WTC11 (cell line): ENCODE measurements at regions not wholly inside any gene's neighbourhood (a gene's known extent, or its start where the extent isn't known, plus 50 kb on each side); places are given as distances from the start of the nearest gene placed in this dataset.

Experiments
- ATAC-seq: fragments of 200-7000 bp; cut with Tn5 transposase; 2 replicates; pipeline ENCODE4 v1.10.0; 2021; ENCODE audit warnings: mild to moderate bottlenecking, moderate library complexity
- CTCF ChIA-PET: fragments of 300-600 bp; sonication (Branson Sonifier 250); formaldehyde crosslinking; loops from one replicate; lab custom pipeline; 2021; ENCODE audit warnings: antibody characterized with exemption; lab: Charles Lee
- POLR2A ChIA-PET: fragments of 350-600 bp; sonication (Branson Sonifier 250); formaldehyde crosslinking; loops from one replicate; lab custom pipeline; 2021; ENCODE audit warnings: antibody characterized with exemption; lab: Charles Lee
- DNase-seq: peaks from one replicate; pipeline ENCODE4 v3.0.0; 2021; ENCODE audit warnings: low spot score
- H3K27ac Mint-ChIP-seq: 2 replicates; pipeline ENCODE4 v1.8.0; 2021; ENCODE audit warnings: mixed read lengths
- H3K27me3 Mint-ChIP-seq: 2 replicates; pipeline ENCODE4 v1.8.0; 2021; ENCODE audit warnings: low read depth, mild to moderate bottlenecking, moderate library complexity, mixed read lengths
- H3K36me3 Mint-ChIP-seq: 2 replicates; pipeline ENCODE4 v1.8.0; 2021; ENCODE audit warnings: mixed read lengths
- H3K4me1 Mint-ChIP-seq: 2 replicates; pipeline ENCODE4 v1.8.0; 2022; ENCODE audit warnings: mixed read lengths
- H3K4me3 Mint-ChIP-seq: 2 replicates; pipeline ENCODE4 v1.8.0; 2021; ENCODE audit warnings: mild to moderate bottlenecking, moderate library complexity, mixed read lengths
- H3K9me3 Mint-ChIP-seq: 2 replicates; pipeline ENCODE4 v1.8.0; 2021; ENCODE audit warnings: mixed read lengths
- ATF1 ChIP-seq: sonication (generic); formaldehyde crosslinking; IDR thresholded peaks from 2 replicates; pipeline ENCODE4 v1.8.1; 2023; ENCODE audit warnings: mild to moderate bottlenecking, moderate library complexity, missing genetic modification reagents
- CBFB ChIP-seq: sonication (generic); formaldehyde crosslinking; IDR thresholded peaks from 2 replicates; pipeline ENCODE4 v1.8.1; 2022; ENCODE audit warnings: mild to moderate bottlenecking, low read depth, missing genetic modification reagents
- E2F1 ChIP-seq: sonication (generic); formaldehyde crosslinking; IDR thresholded peaks from 2 replicates; pipeline ENCODE4 v1.8.0; 2022; ENCODE audit warnings: mild to moderate bottlenecking, missing genetic modification reagents
- E2F5 ChIP-seq: sonication (generic); formaldehyde crosslinking; IDR thresholded peaks from 2 replicates; pipeline ENCODE4 v1.8.1; 2022; ENCODE audit warnings: mild to moderate bottlenecking, moderate library complexity, missing genetic modification reagents
- FOXK1 ChIP-seq: sonication (generic); formaldehyde crosslinking; IDR thresholded peaks from 2 replicates; pipeline ENCODE4 v1.8.0; 2022; ENCODE audit warnings: mild to moderate bottlenecking, moderate library complexity, missing genetic modification reagents
- GABPB1 ChIP-seq: sonication (generic); formaldehyde crosslinking; IDR thresholded peaks from 2 replicates; pipeline ENCODE4 v1.8.1; 2023; ENCODE audit warnings: mild to moderate bottlenecking, missing genetic modification reagents
- IRF2 ChIP-seq: sonication (generic); formaldehyde crosslinking; IDR thresholded peaks from 2 replicates; pipeline ENCODE4 v1.8.0; 2022; ENCODE audit warnings: low read depth, missing genetic modification reagents, borderline replicate concordance
- MXD4 ChIP-seq: fragments of 250-450 bp; sonication (Bioruptor Pico); IDR thresholded peaks from 2 replicates; pipeline ENCODE4 v1.8.0; 2021; ENCODE audit warnings: mild to moderate bottlenecking, moderate library complexity, borderline replicate concordance
- NR3C1 ChIP-seq: sonication (generic); formaldehyde crosslinking; conservative IDR thresholded peaks from 2 replicates; pipeline ENCODE4 v1.8.1; 2023; ENCODE audit warnings: low read depth, mild to moderate bottlenecking, missing genetic modification reagents
- OVOL2 ChIP-seq: fragments of 250-450 bp; sonication (Bioruptor Pico); IDR thresholded peaks from 2 replicates; pipeline ENCODE4 v1.9.0; 2021; ENCODE audit warnings: mild to moderate bottlenecking, borderline replicate concordance
- PREB ChIP-seq: sonication (generic); formaldehyde crosslinking; IDR thresholded peaks from 2 replicates; pipeline ENCODE4 v1.8.1; 2022; ENCODE audit warnings: mild to moderate bottlenecking, missing genetic modification reagents, moderate library complexity, borderline replicate concordance
- SMAD3 ChIP-seq: sonication (generic); formaldehyde crosslinking; IDR thresholded peaks from 2 replicates; pipeline ENCODE4 v1.8.0; 2022; ENCODE audit warnings: missing genetic modification reagents, mild to moderate bottlenecking, borderline replicate concordance
- TCF7 ChIP-seq: sonication (generic); formaldehyde crosslinking; IDR thresholded peaks from 2 replicates; pipeline ENCODE4 v1.8.0; 2022; ENCODE audit warnings: mild to moderate bottlenecking, low read depth, missing genetic modification reagents, moderate library complexity
- USF1 ChIP-seq: sonication (generic); formaldehyde crosslinking; IDR thresholded peaks from 2 replicates; pipeline ENCODE4 v1.8.0; 2022; ENCODE audit warnings: mild to moderate bottlenecking, missing genetic modification reagents
- ZNF121 ChIP-seq: sonication (generic); formaldehyde crosslinking; IDR thresholded peaks from 2 replicates; pipeline ENCODE4 v1.8.0; 2023; ENCODE audit warnings: missing genetic modification reagents
- ZNF317 ChIP-seq: sonication (generic); formaldehyde crosslinking; IDR thresholded peaks from 2 replicates; pipeline ENCODE4 v1.8.1; 2023; ENCODE audit warnings: low read depth, mild to moderate bottlenecking, moderate library complexity, missing genetic modification reagents, borderline replicate concordance
- ZNF396 ChIP-seq: fragments of 250-450 bp; sonication (Bioruptor Pico); IDR thresholded peaks from 2 replicates; pipeline ENCODE4 v1.8.0; 2021; ENCODE audit warnings: mild to moderate bottlenecking, moderate library complexity, borderline replicate concordance
- TF ChIP-seq, protein P1 (sequence below): sonication (generic); formaldehyde crosslinking; IDR thresholded peaks from 2 replicates; pipeline ENCODE4 v1.8.0; 2023; ENCODE audit warnings: missing genetic modification reagents
- TF ChIP-seq, protein P2 (sequence below): fragments of 250-450 bp; sonication (Bioruptor Pico); IDR thresholded peaks from 2 replicates; pipeline ENCODE4 v1.8.0; 2021; ENCODE audit warnings: mild to moderate bottlenecking
- TF ChIP-seq, protein P3 (sequence below): sonication (generic); formaldehyde crosslinking; conservative IDR thresholded peaks from 2 replicates; pipeline ENCODE4 v1.8.1; 2022; ENCODE audit warnings: mild to moderate bottlenecking, missing genetic modification reagents
- TF ChIP-seq, protein P4 (sequence below): fragments of 250-450 bp; sonication (Bioruptor Pico); IDR thresholded peaks from 2 replicates; pipeline ENCODE4 v1.9.0; 2021; ENCODE audit warnings: mild to moderate bottlenecking

DNA sequence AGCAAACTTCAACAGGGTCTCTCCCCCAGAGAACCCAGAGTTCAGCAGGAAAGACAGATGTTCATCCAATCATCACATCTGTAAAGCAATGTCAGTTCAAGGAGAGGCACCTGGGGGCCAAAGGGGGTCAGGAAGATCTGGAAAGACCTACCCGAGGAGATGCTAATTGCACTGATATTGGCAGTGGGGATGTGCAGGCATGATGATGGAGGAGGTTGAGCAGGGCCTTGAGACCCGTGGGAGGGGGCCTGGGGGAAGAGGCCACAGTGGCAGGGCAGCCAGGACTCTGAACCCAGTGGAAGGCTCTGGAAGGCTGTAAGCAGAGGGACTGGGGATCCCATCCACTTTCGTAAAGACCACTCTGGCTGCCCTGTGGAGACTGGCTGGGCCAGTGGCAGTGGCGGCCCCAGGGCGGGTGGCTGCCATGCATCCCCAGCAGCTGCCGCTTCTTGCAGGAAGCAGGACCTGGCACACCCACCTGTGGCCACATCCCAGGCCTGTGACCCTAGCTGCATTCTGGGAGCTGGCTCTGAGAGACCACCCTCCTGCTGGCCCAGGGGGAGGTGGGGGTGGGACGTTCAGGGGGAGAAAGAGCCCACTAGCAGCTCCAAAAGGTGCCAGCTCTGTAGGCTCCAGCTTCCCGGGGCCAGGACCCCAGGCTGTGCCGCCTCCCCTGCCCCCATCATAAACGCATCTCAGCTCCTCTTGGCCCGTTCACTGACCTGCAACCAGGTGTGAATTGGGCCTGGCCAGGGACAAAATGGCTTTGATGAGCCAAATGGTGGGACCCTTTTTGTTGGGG, 59.9 kb upstream of the FGF3 start:
- CTCF ChIA-PET = interaction anchor here (0.7 to 1.8 kb wide), 7 partner anchors 10 to 195 kb away, joined by 3 to 9 read pairs (median 5); no protein-coding TSS in a partner anchor
- TF ChIP-seq E2F5 (CRISPR knock-in tag) (no peak), SMAD3 (CRISPR knock-in tag) (no peak), ZNF317 (CRISPR knock-in tag) (no peak), TCF7 (CRISPR knock-in tag) (no peak), ZNF396 (CRISPR knock-in tag) (no peak), NR3C1 (CRISPR knock-in tag) (no peak), OVOL2 (CRISPR knock-in tag) (no peak), GABPB1 (CRISPR knock-in tag) (no peak), FOXK1 (CRISPR knock-in tag) (no peak), USF1 (CRISPR knock-in tag) (no peak), ZNF121 (CRISPR knock-in tag) (no peak), CBFB (CRISPR knock-in tag) (no peak)
- TF ChIP-seq, protein P1, sequence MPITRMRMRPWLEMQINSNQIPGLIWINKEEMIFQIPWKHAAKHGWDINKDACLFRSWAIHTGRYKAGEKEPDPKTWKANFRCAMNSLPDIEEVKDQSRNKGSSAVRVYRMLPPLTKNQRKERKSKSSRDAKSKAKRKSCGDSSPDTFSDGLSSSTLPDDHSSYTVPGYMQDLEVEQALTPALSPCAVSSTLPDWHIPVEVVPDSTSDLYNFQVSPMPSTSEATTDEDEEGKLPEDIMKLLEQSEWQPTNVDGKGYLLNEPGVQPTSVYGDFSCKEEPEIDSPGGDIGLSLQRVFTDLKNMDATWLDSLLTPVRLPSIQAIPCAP = no peak
- TF ChIP-seq, protein P2, sequence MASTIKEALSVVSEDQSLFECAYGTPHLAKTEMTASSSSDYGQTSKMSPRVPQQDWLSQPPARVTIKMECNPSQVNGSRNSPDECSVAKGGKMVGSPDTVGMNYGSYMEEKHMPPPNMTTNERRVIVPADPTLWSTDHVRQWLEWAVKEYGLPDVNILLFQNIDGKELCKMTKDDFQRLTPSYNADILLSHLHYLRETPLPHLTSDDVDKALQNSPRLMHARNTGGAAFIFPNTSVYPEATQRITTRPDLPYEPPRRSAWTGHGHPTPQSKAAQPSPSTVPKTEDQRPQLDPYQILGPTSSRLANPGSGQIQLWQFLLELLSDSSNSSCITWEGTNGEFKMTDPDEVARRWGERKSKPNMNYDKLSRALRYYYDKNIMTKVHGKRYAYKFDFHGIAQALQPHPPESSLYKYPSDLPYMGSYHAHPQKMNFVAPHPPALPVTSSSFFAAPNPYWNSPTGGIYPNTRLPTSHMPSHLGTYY = no peak
- TF ChIP-seq, protein P3, sequence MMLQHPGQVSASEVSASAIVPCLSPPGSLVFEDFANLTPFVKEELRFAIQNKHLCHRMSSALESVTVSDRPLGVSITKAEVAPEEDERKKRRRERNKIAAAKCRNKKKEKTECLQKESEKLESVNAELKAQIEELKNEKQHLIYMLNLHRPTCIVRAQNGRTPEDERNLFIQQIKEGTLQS (CRISPR knock-in tag) = no peak
- Mint-ChIP-seq H3K9me3 (no peaks in the 10 kb centered on the region), H3K36me3 (no peaks in the 10 kb centered on the region), H3K27ac (no peak overlapping the region), H3K27me3 (no peaks in the 10 kb centered on the region), H3K4me1 (0 out of 2 replicates have a peak, but pooled peaks cover 2% of the 10 kb centered on the region), H3K4me3 (no peak overlapping the region)
- DNase-seq (no peak), ATAC-seq (no peak)
- POLR2A ChIA-PET = interaction anchor here (0.7 kb wide), 1 partner anchor 156 kb away, joined by 3 read pairs; no protein-coding TSS in a partner anchor

GRCh38 chr11:69879729-69880005, 60.5 kb upstream of the FGF3 start:
- CTCF ChIA-PET = interaction anchor here (1.0 to 1.8 kb wide), 5 partner anchors 13 to 196 kb away, joined by 3 to 9 read pairs (median 5); no protein-coding TSS in a partner anchor
- POLR2A ChIA-PET = interaction anchor here (0.7 kb wide), 1 partner anchor 156 kb away, joined by 3 read pairs; no protein-coding TSS in a partner anchor
- DNase-seq = no peak
- no peak for TF ChIP-seq CBFB (CRISPR knock-in tag)
- TF ChIP-seq, protein P4, sequence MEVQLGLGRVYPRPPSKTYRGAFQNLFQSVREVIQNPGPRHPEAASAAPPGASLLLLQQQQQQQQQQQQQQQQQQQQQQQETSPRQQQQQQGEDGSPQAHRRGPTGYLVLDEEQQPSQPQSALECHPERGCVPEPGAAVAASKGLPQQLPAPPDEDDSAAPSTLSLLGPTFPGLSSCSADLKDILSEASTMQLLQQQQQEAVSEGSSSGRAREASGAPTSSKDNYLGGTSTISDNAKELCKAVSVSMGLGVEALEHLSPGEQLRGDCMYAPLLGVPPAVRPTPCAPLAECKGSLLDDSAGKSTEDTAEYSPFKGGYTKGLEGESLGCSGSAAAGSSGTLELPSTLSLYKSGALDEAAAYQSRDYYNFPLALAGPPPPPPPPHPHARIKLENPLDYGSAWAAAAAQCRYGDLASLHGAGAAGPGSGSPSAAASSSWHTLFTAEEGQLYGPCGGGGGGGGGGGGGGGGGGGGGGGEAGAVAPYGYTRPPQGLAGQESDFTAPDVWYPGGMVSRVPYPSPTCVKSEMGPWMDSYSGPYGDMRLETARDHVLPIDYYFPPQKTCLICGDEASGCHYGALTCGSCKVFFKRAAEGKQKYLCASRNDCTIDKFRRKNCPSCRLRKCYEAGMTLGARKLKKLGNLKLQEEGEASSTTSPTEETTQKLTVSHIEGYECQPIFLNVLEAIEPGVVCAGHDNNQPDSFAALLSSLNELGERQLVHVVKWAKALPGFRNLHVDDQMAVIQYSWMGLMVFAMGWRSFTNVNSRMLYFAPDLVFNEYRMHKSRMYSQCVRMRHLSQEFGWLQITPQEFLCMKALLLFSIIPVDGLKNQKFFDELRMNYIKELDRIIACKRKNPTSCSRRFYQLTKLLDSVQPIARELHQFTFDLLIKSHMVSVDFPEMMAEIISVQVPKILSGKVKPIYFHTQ (CRISPR knock-in tag) = no peak
- TF ChIP-seq PREB = no peak
- no peak for TF ChIP-seq MXD4
- TF ChIP-seq ATF1 = no peak
- no peak for TF ChIP-seq IRF2 (CRISPR knock-in tag)
- no peak for TF ChIP-seq E2F1

More at GRCh38 chr11:69879729-69880005, 60.5 kb upstream of the FGF3 start:
- no peak for ATAC-seq
- no peaks in the 10 kb centered on the region for H3K36me3 Mint-ChIP-seq
- H3K27ac Mint-ChIP-seq = no peak overlapping the region
- H3K4me3 Mint-ChIP-seq = no peak overlapping the region
- no peaks in the 10 kb centered on the region for H3K9me3 Mint-ChIP-seq
- no peaks in the 10 kb centered on the region for H3K27me3 Mint-ChIP-seq
- H3K4me1 Mint-ChIP-seq = 0 out of 2 replicates have a peak, but pooled peaks cover 2% of the 10 kb centered on the region
